ENCODE measurements at regions not wholly inside any gene's neighbourhood (a gene's known extent, or its start where the extent isn't known, plus 50 kb on each side); places are given as distances from the start of the nearest gene placed in this dataset.

GRCh38 chr5:38613490-38613889 is 57.0 kb upstream of the LIFR start:
- TF ChIP-seq POLR2A (IDR thresholded peaks at IDR 0.05) = no peak
- no peak for TF ChIP-seq CTCF (IDR thresholded peaks at IDR 0.05)
- TF ChIP-seq EP300 (IDR thresholded peaks at IDR 0.05) = no peak
- no peak for TF ChIP-seq POLR2AphosphoS5 (IDR thresholded peaks at IDR 0.05)

Data from upper lobe of left lung (tissue), 4 donors.